GM23338 (cell line): ENCODE measurements at regions not wholly inside any gene's neighbourhood (a gene's known extent, or its start where the extent isn't known, plus 50 kb on each side); places are given as distances from the start of the nearest gene placed in this dataset.
A peak's percentile ranks its signal among the peaks of the same experiment; 100 is the strongest.

Source experiments
- ATAC-seq: fragments of 200-7000 bp; cut with Tn5 transposase; 3 replicates; pipeline ENCODE4 v1.9.1; 2020
- DNase-seq: peaks from one replicate; pipeline ENCODE4 v3.0.0-alpha.2; 2015; ENCODE audit warnings: low spot score
- H2AFZ ChIP-seq: fragments of 200-600 bp; sonication (generic); 2 replicates; pipeline ENCODE4 v1.8.0; 2016; ENCODE audit warnings: antibody characterized with exemption, mild to moderate bottlenecking, moderate library complexity
- H3F3A ChIP-seq: fragments of 200-600 bp; sonication (generic); replicated peaks from 2 replicates; pipeline ENCODE4 v1.8.0; 2017; ENCODE audit warnings: antibody characterized with exemption, mixed run types, low read depth
- H3K27ac ChIP-seq: fragments of 200-600 bp; sonication (generic); 2 replicates; pipeline ENCODE4 v1.6.1; 2016; ENCODE audit warnings: low read depth
- H3K27me3 ChIP-seq: fragments of 200-600 bp; sonication (generic); 2 replicates; pipeline ENCODE4 v1.8.0; 2016; ENCODE audit warnings: mild to moderate bottlenecking, mixed run types, moderate library complexity; ENCODE audit not compliant: insufficient read depth
- H3K36me3 ChIP-seq: fragments of 200-600 bp; sonication (generic); 2 replicates; pipeline ENCODE4 v1.8.0; 2016; ENCODE audit warnings: mild to moderate bottlenecking; ENCODE audit not compliant: insufficient read depth
- H3K4me1 ChIP-seq: fragments of 200-600 bp; sonication (generic); 2 replicates; pipeline ENCODE4 v1.8.0; 2016; ENCODE audit warnings: mild to moderate bottlenecking, moderate library complexity; ENCODE audit not compliant: insufficient read depth
- H3K4me2 ChIP-seq: fragments of 200-600 bp; sonication (generic); 2 replicates; pipeline ENCODE4 v1.7.1; 2017; ENCODE audit warnings: mixed run types
- H3K4me3 ChIP-seq: fragments of 200-600 bp; sonication (generic); 2 replicates; pipeline ENCODE4 v1.6.1; 2016; ENCODE audit warnings: mixed run types
- H3K79me2 ChIP-seq: fragments of 200-600 bp; sonication (generic); replicated peaks from 2 replicates; pipeline ENCODE4 v1.8.0; 2017; ENCODE audit warnings: mild to moderate bottlenecking; ENCODE audit not compliant: insufficient read depth
- H3K9me2 ChIP-seq: fragments of 200-600 bp; sonication (generic); 2 replicates; pipeline ENCODE4 v1.8.0; 2017; ENCODE audit not compliant: insufficient read depth
- H4K20me1 ChIP-seq: fragments of 200-600 bp; sonication (generic); replicated peaks from 2 replicates; pipeline ENCODE4 v1.8.0; 2017; ENCODE audit warnings: mild to moderate bottlenecking; ENCODE audit not compliant: insufficient read depth
- H3K27ac Mint-ChIP-seq: 2 replicates; pipeline ENCODE4 v1.8.0; 2020; ENCODE audit warnings: inconsistent platforms, mild to moderate bottlenecking, moderate library complexity, mixed read lengths
- H3K27me3 Mint-ChIP-seq: 3 replicates; pipeline ENCODE4 v1.8.0; 2022; ENCODE audit warnings: low read depth, mild to moderate bottlenecking, moderate library complexity, mixed read lengths, inconsistent platforms; ENCODE audit not compliant: insufficient read depth, poor library complexity
- H3K36me3 Mint-ChIP-seq: 3 replicates; pipeline ENCODE4 v1.8.0; 2021; ENCODE audit warnings: low read depth, mild to moderate bottlenecking, inconsistent platforms, moderate library complexity, mixed read lengths
- H3K4me1 Mint-ChIP-seq: 3 replicates; pipeline ENCODE4 v1.8.0; 2020; ENCODE audit warnings: mild to moderate bottlenecking, inconsistent platforms, mixed read lengths
- H3K4me3 Mint-ChIP-seq: 3 replicates; pipeline ENCODE4 v1.8.0; 2021; ENCODE audit warnings: moderate library complexity, mild to moderate bottlenecking, inconsistent platforms, mixed read lengths
- H3K9me3 Mint-ChIP-seq: 3 replicates; pipeline ENCODE4 v1.8.0; 2020; ENCODE audit warnings: moderate library complexity, mild to moderate bottlenecking, inconsistent platforms, mixed read lengths
- CREB1 ChIP-seq: fragments of 250-450 bp; sonication (Bioruptor Pico); IDR thresholded peaks from 2 replicates; pipeline ENCODE4 v1.5.0; 2020; ENCODE audit warnings: low read depth, mild to moderate bottlenecking, moderate library complexity
- CTCF ChIP-seq, 2 experiments: fragments of 200-600 bp in 1 of 2; sonication (generic) in 1 of 2; conservative IDR thresholded peaks; 2 replicates each; pipeline versions ENCODE4 v1.5.1 to v1.6.1; 2016 to 2017; ENCODE audit warnings: antibody characterized with exemption in 2 of 2, low read depth in 2 of 2, mild to moderate bottlenecking in 2 of 2, moderate library complexity in 1 of 2
- ETS1 ChIP-seq: IDR thresholded peaks from 2 replicates; pipeline ENCODE4 v1.6.1; 2016; ENCODE audit warnings: antibody characterized with exemption
- EZH2 ChIP-seq: fragments of 200-600 bp; sonication (generic); IDR thresholded peaks from one replicate; pipeline ENCODE4 v1.8.0; 2017; ENCODE audit warnings: antibody characterized with exemption, mild to moderate bottlenecking, low read depth; ENCODE audit not compliant: unreplicated experiment
- EZH2phosphoT487 ChIP-seq: fragments of 200-600 bp; sonication (generic); IDR thresholded peaks from one replicate; pipeline ENCODE4 v1.8.1; 2018; ENCODE audit warnings: antibody characterized with exemption; ENCODE audit not compliant: unreplicated experiment
- JUNB ChIP-seq: IDR thresholded peaks from one replicate; pipeline ENCODE4 v1.6.1; 2016; ENCODE audit warnings: antibody characterized with exemption; ENCODE audit not compliant: unreplicated experiment
- POLR2AphosphoS5 ChIP-seq: IDR thresholded peaks from 2 replicates; pipeline ENCODE4 v1.6.1; 2016; ENCODE audit warnings: antibody characterized with exemption, low read depth
- REST ChIP-seq: IDR thresholded peaks from one replicate; pipeline ENCODE4 v1.6.1; 2018; ENCODE audit warnings: antibody characterized with exemption; ENCODE audit not compliant: unreplicated experiment
- STAT1 ChIP-seq: IDR thresholded peaks from one replicate; pipeline ENCODE4 v1.6.1; 2016; ENCODE audit warnings: antibody characterized with exemption; ENCODE audit not compliant: unreplicated experiment
- ZNF114 ChIP-seq: fragments of 250-450 bp; sonication (Bioruptor Pico); IDR thresholded peaks from 2 replicates; pipeline ENCODE4 v1.5.0; 2020; ENCODE audit warnings: mild to moderate bottlenecking, moderate library complexity
- ZNF331 ChIP-seq: fragments of 250-450 bp; sonication (Bioruptor Pico); IDR thresholded peaks from 2 replicates; pipeline ENCODE4 v1.5.0; 2020; ENCODE audit warnings: low read depth, mild to moderate bottlenecking, moderate library complexity

GRCh38 chrX:122880952-122881351 lies 303.1 kb upstream of the GRIA3 start:
- Mint-ChIP-seq H3K27ac (peak overlapping the region; percentile 31; the same call in 1 of the 2 replicates), H3K4me3 (no peak overlapping the region)
- no peak for TF ChIP-seq CREB1 (CRISPR knock-in tag)

GRCh38 chrX:122890729-122891128 lies 293.3 kb upstream of the GRIA3 start:
- DNase-seq (no peak), ATAC-seq (no peak)
- H3K27ac Mint-ChIP-seq = no peak overlapping the region
- H3K9me2 ChIP-seq = no peaks in the 10 kb centered on the region
- no peak for TF ChIP-seq ZNF114
- no peak overlapping the region for H3K4me3 Mint-ChIP-seq
- H3K4me1 Mint-ChIP-seq = no peaks in the 10 kb centered on the region
- H3K36me3 Mint-ChIP-seq = no peaks in the 10 kb centered on the region
- H3K9me3 Mint-ChIP-seq = no peaks in the 10 kb centered on the region
- H3F3A ChIP-seq = no peaks in the 10 kb centered on the region
- H3K27me3 Mint-ChIP-seq = peaks cover 3% of the 10 kb centered on the region
- no peak overlapping the region for H3K27ac ChIP-seq
- H3K79me2 ChIP-seq = no peaks in the 10 kb centered on the region
- H2AFZ ChIP-seq = no peak overlapping the region
- no peaks in the 10 kb centered on the region for H3K36me3 ChIP-seq
- no peaks in the 10 kb centered on the region for H3K4me1 ChIP-seq
- H3K4me2 ChIP-seq = no peak overlapping the region
- H4K20me1 ChIP-seq = no peaks in the 10 kb centered on the region
- no peaks in the 10 kb centered on the region for H3K27me3 ChIP-seq
- H3K4me3 ChIP-seq = no peak overlapping the region

More at GRCh38 chrX:122880952-122881351, 303.1 kb upstream of the GRIA3 start:
- Histone ChIP-seq H3F3A (no peaks in the 10 kb centered on the region), H3K4me1 (no peaks in the 10 kb centered on the region; the same call in 1 of the 2 replicates), H3K4me3 (no peak overlapping the region), H3K79me2 (no peaks in the 10 kb centered on the region), H3K36me3 (no peaks in the 10 kb centered on the region), H4K20me1 (no peaks in the 10 kb centered on the region), H3K9me2 (no peaks in the 10 kb centered on the region), H2AFZ (no peak overlapping the region), H3K4me2 (peak overlapping the region; percentile 35), H3K27ac (peak overlapping the region; percentile 63; the same call in 1 of the 2 replicates), H3K27me3 (no peaks in the 10 kb centered on the region)
- H3K36me3 Mint-ChIP-seq = no peaks in the 10 kb centered on the region; the same call in 2 of the 3 replicates
- H3K4me1 Mint-ChIP-seq = peaks cover 10% of the 10 kb centered on the region
- peaks cover 1% of the 10 kb centered on the region for H3K27me3 Mint-ChIP-seq
- DNase-seq (peak; percentile 5), ATAC-seq (peak; percentile 55)
- peaks cover 3% of the 10 kb centered on the region; the same call in 1 of the 3 replicates for H3K9me3 Mint-ChIP-seq

GRCh38 chrX:122906726-122907125 lies 277.4 kb upstream of the GRIA3 start:
- no peak overlapping the region for H3K4me3 ChIP-seq
- Mint-ChIP-seq H3K27ac (no peak overlapping the region), H3K9me3 (peaks cover 13% of the 10 kb centered on the region; the same call in 2 of the 3 replicates), H3K4me1 (no peaks in the 10 kb centered on the region), H3K36me3 (no peaks in the 10 kb centered on the region), H3K27me3 (peaks cover 4% of the 10 kb centered on the region), H3K4me3 (no peak overlapping the region)
- no peaks in the 10 kb centered on the region for H3K9me2 ChIP-seq
- H3K4me1 ChIP-seq = no peaks in the 10 kb centered on the region
- no peak overlapping the region for H3K27ac ChIP-seq
- no peaks in the 10 kb centered on the region for H4K20me1 ChIP-seq
- no peak overlapping the region for H2AFZ ChIP-seq
- DNase-seq = no peak
- H3K36me3 ChIP-seq = no peaks in the 10 kb centered on the region
- H3K4me2 ChIP-seq = no peak overlapping the region
- H3K79me2 ChIP-seq = no peaks in the 10 kb centered on the region
- no peaks in the 10 kb centered on the region for H3K27me3 ChIP-seq
- ATAC-seq = no peak
- no peaks in the 10 kb centered on the region for H3F3A ChIP-seq
- TF ChIP-seq POLR2AphosphoS5 (no peak), ETS1 (no peak), JUNB (no peak), REST (no peak), CREB1 (CRISPR knock-in tag) (no peak), STAT1 (no peak), CTCF (conservative IDR thresholded peaks at IDR 0.05; ENCODE audit: low read depth in 2 of 2) (no peak), ZNF331 (CRISPR knock-in tag) (no peak), EZH2phosphoT487 (no peak), EZH2 (no peak)
